ENCODE measurements at regions not wholly inside any gene's neighbourhood (a gene's known extent, or its start where the extent isn't known, plus 50 kb on each side); places are given as distances from the start of the nearest gene placed in this dataset.

GRCh38 chr9:79829566-79830302, 258.0 kb downstream of the TLE4 start (continued):
- no peak for TF ChIP-seq RELA (IDR thresholded peaks at IDR 0.05; ENCODE audit: borderline replicate concordance, partially characterized antibody)

- no peaks in the 10 kb centered on the region for H3K79me2 ChIP-seq (ENCODE audit: control insufficient read depth, insufficient read depth, low read length)
- no peak overlapping the region for H2AFZ ChIP-seq (ENCODE audit: control insufficient read depth, low read depth, low read length)
- no peak overlapping the region for H3K4me2 ChIP-seq (ENCODE audit: control insufficient read depth, insufficient read depth)
- H3K36me3 ChIP-seq (ENCODE audit: control insufficient read depth in 2 of 2, insufficient read depth in 2 of 2, low read length in 1 of 2): no peaks in the 10 kb centered on the region; a peak in 1 of 4 replicates
- no peaks in the 10 kb centered on the region for H3K27me3 ChIP-seq (replicated peaks in 1 of 2; ENCODE audit: control insufficient read depth in 2 of 2, insufficient read depth in 2 of 2, low read length in 1 of 2)
- TF ChIP-seq SMAD1 (IDR thresholded peaks at IDR 0.05; ENCODE audit: low read depth, partially characterized antibody) (no peak), HDAC2 (IDR thresholded peaks at IDR 0.05) (no peak), SIX5 (IDR thresholded peaks at IDR 0.05; ENCODE audit: low read depth, low read length, severe bottlenecking) (no peak), JUNB (IDR thresholded peaks at IDR 0.05) (no peak), E2F8 (IDR thresholded peaks at IDR 0.05; ENCODE audit: low read depth, partially characterized antibody) (no peak), REST (IDR thresholded peaks at IDR 0.05; ENCODE audit: low read depth, low read length) (no peak), ZSCAN29 (IDR thresholded peaks at IDR 0.05) (no peak), CHD2 (IDR thresholded peaks at IDR 0.05; ENCODE audit: borderline replicate concordance, low read depth, low read length) (no peak), BMI1 (IDR thresholded peaks at IDR 0.05; ENCODE audit: borderline replicate concordance) (no peak), RBBP5 (conservative IDR thresholded peaks at IDR 0.05) (no peak), IKZF2 (IDR thresholded peaks at IDR 0.05) (no peak), BACH1 (IDR thresholded peaks at IDR 0.05; ENCODE audit: borderline replicate concordance) (no peak), POU2F2 (IDR thresholded peaks at IDR 0.05; ENCODE audit: borderline replicate concordance, low read depth, low read length) (no peak), POLR2A (IDR thresholded peaks at IDR 0.05; ENCODE audit: low read depth, low read length) (no peak), NR2F1 (conservative IDR thresholded peaks at IDR 0.05) (no peak), FOXM1 (IDR thresholded peaks at IDR 0.05; ENCODE audit: low read depth, low read length) (no peak)
- RAD21 ChIA-PET (ENCODE audit: unreplicated experiment): no interaction called here
- no peaks in the 10 kb centered on the region for H4K20me1 ChIP-seq (ENCODE audit: control insufficient read depth, insufficient read depth)
- DNase-seq (ENCODE audit: low read depth, low spot score): no peak
- no peaks in the 10 kb centered on the region for H3K4me1 ChIP-seq (ENCODE audit: control insufficient read depth, insufficient read depth, low read length)
- WGBS (ENCODE audit: insufficient coverage, insufficient replicate concordance, low lambda C conversion rate, missing lambda C conversion rate): 3% methylated on average over 3 of the region's 3 CpGs
- peak; percentile 58 for ATAC-seq
- no peak overlapping the region for H3K9ac ChIP-seq (ENCODE audit: control insufficient read depth, insufficient read depth, low read length)
- CTCF ChIA-PET: no interaction called here
- intact Hi-C loops (cut with micrococcal nuclease; ENCODE audit: unreplicated experiment) (no loop called here), in situ Hi-C loops (cut with MboI) (no loop called here)
- FAIRE-seq: no peak
- H3K9me3 ChIP-seq (replicated peaks; ENCODE audit: control insufficient read depth, insufficient read depth, low read length): no peaks in the 10 kb centered on the region; the same call in 2 of the 3 replicates
- POLR2A ChIA-PET: interaction anchor here (0.5 to 0.8 kb wide), 2 partner anchors 45 to 199 kb away, joined by 3 to 4 read pairs; no protein-coding TSS in a partner anchor
- SMC1A ChIA-PET (ENCODE audit: uncharacterized antibody, unreplicated experiment): no interaction called here
- H3K4me3 ChIP-seq: no peak overlapping the region
- no TSS peak for BruUV-seq (replicated peaks)
- no peak overlapping the region for H3K27ac ChIP-seq (ENCODE audit: control insufficient read depth, insufficient read depth)
Observed at GRCh38 chr9:79824265-79824664, 252.5 kb downstream of the TLE4 start.

Measured in GM12878 (cell line).